ENCODE measurements at regions not wholly inside any gene's neighbourhood (a gene's known extent, or its start where the extent isn't known, plus 50 kb on each side); places are given as distances from the start of the nearest gene placed in this dataset.

GRCh38 chr10:52966904-52967303 lies 194.3 kb upstream of the MBL2 start:
- Histone ChIP-seq H3F3A (ENCODE audit: insufficient read depth, low read length, poor library complexity, severe bottlenecking) (no peaks in the 10 kb centered on the region), H3K27ac (ENCODE audit: low read length) (no peak overlapping the region), H4K20me1 (ENCODE audit: insufficient read depth) (no peaks in the 10 kb centered on the region), H3K4me2 (ENCODE audit: low read length) (no peak overlapping the region), H2AFZ (ENCODE audit: low read depth, low read length) (no peak overlapping the region), H3K27me3 (ENCODE audit: insufficient read depth, low read depth, low read length) (peaks cover 23% of the 10 kb centered on the region), H3K79me2 (replicated peaks; ENCODE audit: insufficient read depth, low read length) (no peaks in the 10 kb centered on the region), H3K9ac (ENCODE audit: low read length) (no peak overlapping the region), H3K4me3 (ENCODE audit: low read length) (no peak overlapping the region), H3K36me3 (ENCODE audit: insufficient read depth, low read length) (no peaks in the 10 kb centered on the region), H3K9me3 (ENCODE audit: low read length) (no peaks in the 10 kb centered on the region), H3K9me2 (ENCODE audit: insufficient read depth, low read length) (no peaks in the 10 kb centered on the region)
- TF ChIP-seq TAF1 (IDR thresholded peaks at IDR 0.05; ENCODE audit: low read depth) (no peak), RAD21 (conservative IDR thresholded peaks at IDR 0.05) (no peak), CTCF (IDR thresholded peaks at IDR 0.05; ENCODE audit: poor library complexity, severe bottlenecking) (no peak), MXI1 (conservative IDR thresholded peaks at IDR 0.05; ENCODE audit: poor library complexity, severe bottlenecking) (no peak), REST (IDR thresholded peaks at IDR 0.05; ENCODE audit: borderline replicate concordance) (no peak), EP300 (conservative IDR thresholded peaks at IDR 0.05; ENCODE audit: poor library complexity, severe bottlenecking) (no peak), EZH2 (IDR thresholded peaks at IDR 0.05; ENCODE audit: borderline replicate concordance, insufficient read depth, low read length, poor library complexity, severe bottlenecking) (no peak)

GRCh38 chr10:52965938-52966401 lies 193.4 kb upstream of the MBL2 start:
- Histone ChIP-seq H3K9me2 (ENCODE audit: insufficient read depth, low read length) (no peaks in the 10 kb centered on the region), H3K4me2 (ENCODE audit: low read length) (no peak overlapping the region), H3K9me3 (ENCODE audit: low read length) (no peaks in the 10 kb centered on the region), H3F3A (ENCODE audit: insufficient read depth, low read length, poor library complexity, severe bottlenecking) (no peaks in the 10 kb centered on the region), H3K79me2 (replicated peaks; ENCODE audit: insufficient read depth, low read length) (no peaks in the 10 kb centered on the region), H4K20me1 (ENCODE audit: insufficient read depth) (no peaks in the 10 kb centered on the region), H3K4me3 (ENCODE audit: low read length) (no peak overlapping the region), H3K36me3 (ENCODE audit: insufficient read depth, low read length) (no peaks in the 10 kb centered on the region), H2AFZ (ENCODE audit: low read depth, low read length) (no peak overlapping the region), H3K9ac (ENCODE audit: low read length) (no peak overlapping the region), H3K27me3 (ENCODE audit: insufficient read depth, low read depth, low read length) (peaks cover 32% of the 10 kb centered on the region), H3K27ac (ENCODE audit: low read length) (no peak overlapping the region)
- TF ChIP-seq TAF1 (IDR thresholded peaks at IDR 0.05; ENCODE audit: low read depth) (no peak), REST (IDR thresholded peaks at IDR 0.05; ENCODE audit: borderline replicate concordance) (no peak), RAD21 (conservative IDR thresholded peaks at IDR 0.05) (no peak), CTCF (IDR thresholded peaks at IDR 0.05; ENCODE audit: poor library complexity, severe bottlenecking) (no peak), EZH2 (IDR thresholded peaks at IDR 0.05; ENCODE audit: borderline replicate concordance, insufficient read depth, low read length, poor library complexity, severe bottlenecking) (no peak), EP300 (conservative IDR thresholded peaks at IDR 0.05; ENCODE audit: poor library complexity, severe bottlenecking) (no peak), MXI1 (conservative IDR thresholded peaks at IDR 0.05; ENCODE audit: poor library complexity, severe bottlenecking) (no peak), POLR2AphosphoS5 (IDR thresholded peaks at IDR 0.05) (no peak), SMC3 (conservative IDR thresholded peaks at IDR 0.05; ENCODE audit: poor library complexity) (no peak)
